ENCODE measurements at regions not wholly inside any gene's neighbourhood (a gene's known extent, or its start where the extent isn't known, plus 50 kb on each side); places are given as distances from the start of the nearest gene placed in this dataset.

GRCh38 chr15:39287322-39288195, 293.3 kb upstream of the THBS1 start:
- Histone ChIP-seq H3K27ac (no peak overlapping the region), H3K36me3 (no peaks in the 10 kb centered on the region), H3K4me1 (no peaks in the 10 kb centered on the region), H3K9me3 (no peaks in the 10 kb centered on the region), H3K4me3 (no peak overlapping the region), H3K27me3 (no peaks in the 10 kb centered on the region)
- no peak for DNase-seq
- TF ChIP-seq CTCF (IDR thresholded peaks at IDR 0.05) (no peak), POLR2A (IDR thresholded peaks at IDR 0.05) (no peak)

GRCh38 chr15:39290711-39291435, 290.0 kb upstream of the THBS1 start:
- no peaks in the 10 kb centered on the region for H3K27me3 ChIP-seq
- H3K36me3 ChIP-seq, result no peaks in the 10 kb centered on the region
- TF ChIP-seq POLR2A (IDR thresholded peaks at IDR 0.05) (no peak), CTCF (IDR thresholded peaks at IDR 0.05) (no peak)
- H3K4me3 ChIP-seq, result no peak overlapping the region
- H3K4me1 ChIP-seq, result no peaks in the 10 kb centered on the region
- no peak overlapping the region for H3K27ac ChIP-seq
- H3K9me3 ChIP-seq, result no peaks in the 10 kb centered on the region
- no peak for DNase-seq

- no peaks in the 10 kb centered on the region for H3K4me1 ChIP-seq
- no peak for DNase-seq
- no peak for TF ChIP-seq CTCF (IDR thresholded peaks at IDR 0.05)
- no peak for TF ChIP-seq POLR2A (IDR thresholded peaks at IDR 0.05)
Observed at GRCh38 chr15:39291690-39292089, 289.2 kb upstream of the THBS1 start.

GRCh38 chr15:39296955-39297354, 283.9 kb upstream of the THBS1 start:
- no peaks in the 10 kb centered on the region for H3K27me3 ChIP-seq
- no peaks in the 10 kb centered on the region for H3K9me3 ChIP-seq
- H3K36me3 ChIP-seq, result no peaks in the 10 kb centered on the region
- TF ChIP-seq POLR2A (IDR thresholded peaks at IDR 0.05), result no peak
- TF ChIP-seq CTCF (IDR thresholded peaks at IDR 0.05), result no peak
- no peak overlapping the region for H3K27ac ChIP-seq
- H3K4me3 ChIP-seq, result no peak overlapping the region
- DNase-seq, result no peak
- H3K4me1 ChIP-seq, result no peaks in the 10 kb centered on the region

More at GRCh38 chr15:39291690-39292089, 289.2 kb upstream of the THBS1 start:
- Histone ChIP-seq H3K27me3 (no peaks in the 10 kb centered on the region), H3K36me3 (no peaks in the 10 kb centered on the region), H3K4me3 (no peak overlapping the region), H3K9me3 (no peaks in the 10 kb centered on the region), H3K27ac (no peak overlapping the region)

GRCh38 chr15:39298271-39298962, 282.5 kb upstream of the THBS1 start:
- H3K27ac ChIP-seq, result no peak overlapping the region
- no peaks in the 10 kb centered on the region for H3K36me3 ChIP-seq
- DNase-seq, result no peak
- H3K27me3 ChIP-seq, result no peaks in the 10 kb centered on the region
- no peak for TF ChIP-seq POLR2A (IDR thresholded peaks at IDR 0.05)
- no peak for TF ChIP-seq CTCF (IDR thresholded peaks at IDR 0.05)
- H3K9me3 ChIP-seq, result no peaks in the 10 kb centered on the region
- H3K4me3 ChIP-seq, result no peak overlapping the region
- H3K4me1 ChIP-seq, result no peaks in the 10 kb centered on the region
